ENCODE measurements at regions not wholly inside any gene's neighbourhood (a gene's known extent, or its start where the extent isn't known, plus 50 kb on each side); places are given as distances from the start of the nearest gene placed in this dataset.

DNA sequence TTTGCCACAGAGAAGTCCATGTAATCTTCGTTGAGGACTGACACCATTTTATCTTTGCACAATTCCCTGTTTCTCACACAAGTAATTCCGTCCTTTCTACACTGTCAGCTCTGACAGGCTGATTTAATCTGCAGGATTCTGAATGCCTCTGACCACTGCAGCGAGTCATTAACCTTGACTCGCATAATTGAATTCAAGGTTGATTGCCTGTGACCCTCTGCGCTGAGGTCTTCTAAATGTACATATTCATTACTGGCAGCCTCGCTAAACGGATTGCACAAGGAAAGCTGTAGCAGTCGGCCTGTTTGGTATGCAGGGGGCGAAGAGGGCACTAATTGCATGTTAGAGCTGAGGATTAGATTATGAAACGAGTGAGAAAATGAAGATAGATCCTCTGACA lies 147.8 kb downstream of the SHOX2 start:
- Histone ChIP-seq H4K91ac (ENCODE audit: insufficient read length, low read depth, low read length) (no peak overlapping the region), H2BK5ac (ENCODE audit: insufficient read length, low read length) (no peak overlapping the region), H3K4me1 (ENCODE audit: insufficient read depth, low read length) (no peaks in the 10 kb centered on the region), H3K56ac (ENCODE audit: insufficient read length, low read depth, low read length) (no peak overlapping the region), H3K18ac (ENCODE audit: insufficient read length, low read depth, low read length) (no peak overlapping the region), H3K23ac (ENCODE audit: insufficient read length, low read depth, low read length) (no peak overlapping the region), H4K20me1 (ENCODE audit: control insufficient read depth, insufficient read depth, insufficient read length) (no peaks in the 10 kb centered on the region), H3K4me2 (ENCODE audit: insufficient read depth, insufficient read length, low read length) (no peak overlapping the region), H3K27ac (ENCODE audit: insufficient read length, low read depth, low read length) (no peak overlapping the region), H3K79me2 (ENCODE audit: insufficient read depth, low read length) (no peaks in the 10 kb centered on the region), H3K9me3 (ENCODE audit: control insufficient read depth, low read depth, low read length) (no peaks in the 10 kb centered on the region), H3T11ph (ENCODE audit: low read length) (no peak overlapping the region), H2BK120ac (ENCODE audit: low read depth, low read length, poor library complexity, severe bottlenecking) (no peak overlapping the region), H2AFZ (ENCODE audit: low read length) (no peak overlapping the region), H4K8ac (replicated peaks; ENCODE audit: insufficient read length, low read depth, low read length) (no peak overlapping the region), H3K14ac (ENCODE audit: insufficient read depth, low read length) (no peak overlapping the region), H2BK20ac (ENCODE audit: low read depth, low read length, poor library complexity, severe bottlenecking) (no peak overlapping the region), H3K9ac (ENCODE audit: extremely low read depth, insufficient read length, low read length) (no peak overlapping the region), H3K23me2 (ENCODE audit: insufficient read length, low read depth, low read length, poor library complexity, severe bottlenecking) (no peaks in the 10 kb centered on the region), H2BK15ac (ENCODE audit: low read depth, low read length) (no peak overlapping the region), H3K27me3 (ENCODE audit: insufficient read depth, low read length) (no peaks in the 10 kb centered on the region), H3K4ac (ENCODE audit: low read depth, low read length) (no peak overlapping the region), H4K5ac (ENCODE audit: insufficient read length, low read depth, low read length) (no peak overlapping the region), H2BK12ac (ENCODE audit: insufficient read length, low read depth, low read length) (no peak overlapping the region), H3K79me1 (ENCODE audit: insufficient read depth, low read depth, low read length, poor library complexity, severe bottlenecking) (no peaks in the 10 kb centered on the region), H2AK5ac (ENCODE audit: insufficient read length, low read length) (no peak overlapping the region)
- H3K27ac Mint-ChIP-seq: no peak overlapping the region
- no peak for TF ChIP-seq CTCF (conservative IDR thresholded peaks at IDR 0.05)
- peaks cover 0 to 3% of the 10 kb centered on the region in 2 experiments; a peak in 1 of 5 replicates for H3K9me3 Mint-ChIP-seq
- WGBS (ENCODE audit: extremely low coverage, insufficient read length, low lambda C conversion rate): no CpG with 5 or more reads among the region's 10 CpGs
- H3K36me3 Mint-ChIP-seq (ENCODE audit: insufficient read depth in 1 of 3, low read depth in 3 of 3): no peaks in the 10 kb centered on the region
- H3K4me3 Mint-ChIP-seq: no peak overlapping the region
- no peaks in the 10 kb centered on the region for H3K27me3 Mint-ChIP-seq (ENCODE audit: low read depth)
- H3K4me1 Mint-ChIP-seq: peaks cover 5 to 7% of the 10 kb centered on the region in 2 experiments
- DNase-seq: no peak

Measured in H9 (cell line).